GM10248 (cell line): ENCODE measurements at regions not wholly inside any gene's neighbourhood (a gene's known extent, or its start where the extent isn't known, plus 50 kb on each side); places are given as distances from the start of the nearest gene placed in this dataset.

Experiments
- CTCF ChIA-PET: fragments of 300-600 bp; sonication (Branson Sonifier 250); formaldehyde crosslinking; extraction: SDS; loops from one replicate; lab custom pipeline; 2021; ENCODE audit warnings: antibody characterized with exemption; lab: Yijun Ruan, JAX
- POLR2A ChIA-PET: fragments of 350-650 bp; sonication (Branson Sonifier 250); formaldehyde crosslinking; extraction: SDS; loops from one replicate; lab custom pipeline; 2020; ENCODE audit warnings: antibody characterized with exemption; lab: Yijun Ruan, JAX
- DNase-seq: peaks from one replicate; pipeline ENCODE4 v3.0.0; 2012; ENCODE audit errors: extremely low spot score
- CTCF ChIP-seq: IDR thresholded peaks from 2 replicates; pipeline ENCODE4 v1.5.1; 2012; ENCODE audit warnings: mild to moderate bottlenecking, low read depth; ENCODE audit errors: extremely low read depth, missing control alignments, control extremely low read depth

GRCh38 chr6:130670142-130670541 lies 157.1 kb upstream of the SMLR1 start:
- POLR2A ChIA-PET: no interaction called here
- no peak for TF ChIP-seq CTCF
- CTCF ChIA-PET: no interaction called here
- DNase-seq: no peak

GRCh38 chr6:130671119-130671518 lies 156.1 kb upstream of the SMLR1 start:
- POLR2A ChIA-PET: no interaction called here
- DNase-seq: no peak
- CTCF ChIA-PET: interaction anchor here (1.6 kb wide), 1 partner anchor 30 kb away, joined by 3 read pairs; no protein-coding TSS in a partner anchor
- no peak for TF ChIP-seq CTCF

GRCh38 chr6:130671577-130671976 lies 155.6 kb upstream of the SMLR1 start:
- DNase-seq: no peak
- POLR2A ChIA-PET: no interaction called here
- CTCF ChIA-PET: interaction anchor here (1.6 kb wide), 1 partner anchor 29 kb away, joined by 3 read pairs; no protein-coding TSS in a partner anchor
- no peak for TF ChIP-seq CTCF

- POLR2A ChIA-PET: no interaction called here
- CTCF ChIA-PET: interaction anchor here (0.6 to 1.6 kb wide), 2 partner anchors 10 to 29 kb away, joined by 3 read pairs; no protein-coding TSS in a partner anchor
- DNase-seq: no peak
- TF ChIP-seq CTCF: no peak
Observed at GRCh38 chr6:130672153-130672552, 155.1 kb upstream of the SMLR1 start.

- TF ChIP-seq CTCF: no peak
- ChIA-PET POLR2A (no interaction called here), CTCF (interaction anchor here (1.3 kb wide), 1 partner anchor 24 kb away, joined by 4 read pairs; no protein-coding TSS in a partner anchor)
- no peak for DNase-seq
Observed at GRCh38 chr6:130674604-130675003, 152.6 kb upstream of the SMLR1 start.

GRCh38 chr6:130675072-130675471 lies 152.1 kb upstream of the SMLR1 start:
- POLR2A ChIA-PET: no interaction called here
- DNase-seq: no peak

More at GRCh38 chr6:130675072-130675471, 152.1 kb upstream of the SMLR1 start:
- TF ChIP-seq CTCF: no peak
- CTCF ChIA-PET: interaction anchor here (1.3 to 1.5 kb wide), 2 partner anchors 14 to 23 kb away, joined by 4 to 5 read pairs; no protein-coding TSS in a partner anchor
